Tibial nerve (tissue), 3 donors: ENCODE measurements at regions not wholly inside any gene's neighbourhood (a gene's known extent, or its start where the extent isn't known, plus 50 kb on each side); places are given as distances from the start of the nearest gene placed in this dataset.

ENCODE experiments used
- CTCF ChIP-seq, 5 experiments: fragments of 200-600 bp in 3 of 5; fragments of 450-650 bp in 2 of 5; sonication (generic) in 3 of 5; IDR thresholded peaks; one replicate each; pipeline ENCODE4 v1.5.1; 2016 to 2019; ENCODE audit warnings: antibody characterized with exemption in 5 of 5, mild to moderate bottlenecking in 3 of 5, moderate library complexity in 2 of 5
- POLR2A ChIP-seq, 2 donors: fragments of 450-650 bp; IDR thresholded peaks; one replicate each; pipeline ENCODE4 v1.6.1; 2017; ENCODE audit warnings: antibody characterized with exemption in 2 of 2, mild to moderate bottlenecking in 2 of 2, moderate library complexity in 2 of 2

GRCh38 chr5:128714551-128714950 is 176.5 kb upstream of the FBN2 start:
- TF ChIP-seq POLR2A (IDR thresholded peaks at IDR 0.05) (no peak), CTCF (IDR thresholded peaks at IDR 0.05) (no peak)
